ENCODE measurements at regions not wholly inside any gene's neighbourhood (a gene's known extent, or its start where the extent isn't known, plus 50 kb on each side); places are given as distances from the start of the nearest gene placed in this dataset.

- Histone ChIP-seq H2AFZ (ENCODE audit: low read length) (no peak overlapping the region), H3K4me2 (ENCODE audit: extremely low read depth, insufficient read depth, low read length) (no peak overlapping the region), H3K27me3 (ENCODE audit: control insufficient read depth, insufficient read depth, low read length) (no peaks in the 10 kb centered on the region), H3K36me3 (ENCODE audit: control insufficient read depth, insufficient read depth, low read length) (no peaks in the 10 kb centered on the region), H3K9me3 (ENCODE audit: control insufficient read depth, insufficient read depth, low read depth, low read length) (no peaks in the 10 kb centered on the region), H4K20me1 (ENCODE audit: control insufficient read depth, extremely low read depth, insufficient read depth, low read length) (no peaks in the 10 kb centered on the region), H3K4me3 (replicated peaks in 1 of 4; ENCODE audit: control extremely low read depth in 1 of 4, insufficient read depth in 1 of 4, low read depth in 3 of 4, low read length in 4 of 4) (no peak overlapping the region), H3K79me2 (ENCODE audit: control insufficient read depth, insufficient read depth, low read length) (no peaks in the 10 kb centered on the region), H3K9ac (ENCODE audit: insufficient read depth, low read length) (no peak overlapping the region), H3K27ac (ENCODE audit: insufficient read depth, low read length) (no peak overlapping the region), H3K4me1 (ENCODE audit: control insufficient read depth, extremely low read depth, insufficient read depth, low read length) (no peaks in the 10 kb centered on the region)
- no peak for DNase-seq (ENCODE audit: low read depth in 2 of 2)
- TF ChIP-seq EZH2 (IDR thresholded peaks at IDR 0.05; ENCODE audit: low read length, missing control alignments), result no peak
Measured at GRCh38 chr5:158121678-158122077, 262.7 kb upstream of the CLINT1 start.

- TF ChIP-seq CTCF (conservative IDR thresholded peaks at IDR 0.05 in 1 of 2, IDR thresholded peaks at IDR 0.05 in 1 of 2; ENCODE audit: low read depth in 1 of 2, low read length in 2 of 2) (no peak), EZH2 (IDR thresholded peaks at IDR 0.05; ENCODE audit: low read length, missing control alignments) (no peak)
- H4K20me1 ChIP-seq (ENCODE audit: control insufficient read depth, extremely low read depth, insufficient read depth, low read length), result no peaks in the 10 kb centered on the region
- H3K4me2 ChIP-seq (ENCODE audit: extremely low read depth, insufficient read depth, low read length), result no peak overlapping the region
- H2AFZ ChIP-seq (ENCODE audit: low read length), result no peak overlapping the region
- no peak overlapping the region for H3K4me3 ChIP-seq (replicated peaks in 1 of 4; ENCODE audit: control extremely low read depth in 1 of 4, insufficient read depth in 1 of 4, low read depth in 3 of 4, low read length in 4 of 4)
- no peaks in the 10 kb centered on the region for H3K36me3 ChIP-seq (ENCODE audit: control insufficient read depth, insufficient read depth, low read length)
- peak in 1 of 2 donors; percentile 20 for DNase-seq (ENCODE audit: low read depth in 2 of 2)
- H3K27ac ChIP-seq (ENCODE audit: insufficient read depth, low read length), result no peak overlapping the region
- no peaks in the 10 kb centered on the region for H3K4me1 ChIP-seq (ENCODE audit: control insufficient read depth, extremely low read depth, insufficient read depth, low read length)
- H3K9me3 ChIP-seq (ENCODE audit: control insufficient read depth, insufficient read depth, low read depth, low read length), result no peaks in the 10 kb centered on the region
- no peaks in the 10 kb centered on the region for H3K27me3 ChIP-seq (ENCODE audit: control insufficient read depth, insufficient read depth, low read length)
- no peak overlapping the region for H3K9ac ChIP-seq (ENCODE audit: insufficient read depth, low read length)
- no peaks in the 10 kb centered on the region for H3K79me2 ChIP-seq (ENCODE audit: control insufficient read depth, insufficient read depth, low read length)
Measured at GRCh38 chr5:158120760-158121159, 261.8 kb upstream of the CLINT1 start.

- no peaks in the 10 kb centered on the region for H3K27me3 ChIP-seq (ENCODE audit: control insufficient read depth, insufficient read depth, low read length)
- no peak overlapping the region for H3K4me3 ChIP-seq (replicated peaks in 1 of 4; ENCODE audit: control extremely low read depth in 1 of 4, insufficient read depth in 1 of 4, low read depth in 3 of 4, low read length in 4 of 4)
- H3K9me3 ChIP-seq (ENCODE audit: control insufficient read depth, insufficient read depth, low read depth, low read length), result no peaks in the 10 kb centered on the region
- no peaks in the 10 kb centered on the region for H3K79me2 ChIP-seq (ENCODE audit: control insufficient read depth, insufficient read depth, low read length)
- no peak overlapping the region for H3K27ac ChIP-seq (ENCODE audit: insufficient read depth, low read length)
- no peaks in the 10 kb centered on the region for H3K4me1 ChIP-seq (ENCODE audit: control insufficient read depth, extremely low read depth, insufficient read depth, low read length)
- peak; percentile 11 to 90 for DNase-seq (ENCODE audit: low read depth in 2 of 2)
- H3K4me2 ChIP-seq (ENCODE audit: extremely low read depth, insufficient read depth, low read length), result no peak overlapping the region
- H3K36me3 ChIP-seq (ENCODE audit: control insufficient read depth, insufficient read depth, low read length), result no peaks in the 10 kb centered on the region
- no peak for TF ChIP-seq EZH2 (IDR thresholded peaks at IDR 0.05; ENCODE audit: low read length, missing control alignments)
- TF ChIP-seq CTCF (conservative IDR thresholded peaks at IDR 0.05 in 1 of 2, IDR thresholded peaks at IDR 0.05 in 1 of 2; ENCODE audit: low read depth in 1 of 2, low read length in 2 of 2), result no peak
- H3K9ac ChIP-seq (ENCODE audit: insufficient read depth, low read length), result no peak overlapping the region
- H4K20me1 ChIP-seq (ENCODE audit: control insufficient read depth, extremely low read depth, insufficient read depth, low read length), result no peaks in the 10 kb centered on the region
- no peak overlapping the region for H2AFZ ChIP-seq (ENCODE audit: low read length)
Measured at GRCh38 chr5:158119961-158120723, 261.2 kb upstream of the CLINT1 start.
